H1 (cell line): ENCODE measurements at regions not wholly inside any gene's neighbourhood (a gene's known extent, or its start where the extent isn't known, plus 50 kb on each side); places are given as distances from the start of the nearest gene placed in this dataset.

Experiments
- CTCF ChIA-PET: fragments of 300-600 bp; sonication (Branson Sonifier 250); formaldehyde crosslinking; loops from one replicate; lab custom pipeline; 2021; ENCODE audit not compliant: partially characterized antibody; lab: Charles Lee
- POLR2A ChIA-PET: fragments of 300-600 bp; sonication (Branson Sonifier 250); formaldehyde crosslinking; loops from one replicate; lab custom pipeline; 2021; ENCODE audit warnings: inconsistent platforms; ENCODE audit not compliant: partially characterized antibody; lab: Charles Lee
- DNase-seq, 2 experiments: peaks; one replicate each; pipeline versions ENCODE4 v3.0.0 to v3.0.0-alpha.2; 2010 to 2022; ENCODE audit warnings: low spot score in 2 of 2, low read depth in 1 of 2, mixed read lengths in 1 of 2
- FAIRE-seq: peaks from 2 replicates; lab custom pipeline; 2011; peaks lifted over from hg19 to GRCh38; lab: Jason Lieb, UNC
- H2AFZ ChIP-seq: 2 replicates; pipeline ENCODE4 v1.8.1; 2012; ENCODE audit warnings: low read length, inconsistent platforms
- H2AK5ac ChIP-seq: 2 replicates; pipeline ENCODE4 v1.6.1; 2013; ENCODE audit warnings: low read depth, low read length
- H2BK120ac ChIP-seq: replicated peaks from 2 replicates; pipeline ENCODE3; 2013; ENCODE audit warnings: low read depth, low read length, inconsistent platforms
- H2BK12ac ChIP-seq: 2 replicates; pipeline ENCODE4 v1.6.1; 2013; ENCODE audit warnings: low read depth, low read length
- H2BK15ac ChIP-seq: 2 replicates; pipeline ENCODE4 v1.6.1; 2013; ENCODE audit warnings: low read length
- H2BK20ac ChIP-seq: 2 replicates; pipeline ENCODE4 v1.6.1; 2013; ENCODE audit warnings: low read length
- H2BK5ac ChIP-seq: 2 replicates; pipeline ENCODE4 v1.6.1; 2013; ENCODE audit warnings: low read depth, low read length
- H3K14ac ChIP-seq: 2 replicates; pipeline ENCODE4 v1.6.1; 2013; ENCODE audit warnings: inconsistent platforms; ENCODE audit not compliant: insufficient read length
- H3K18ac ChIP-seq: 2 replicates; pipeline ENCODE4 v1.6.1; 2013; ENCODE audit warnings: low read length; ENCODE audit errors: extremely low read depth
- H3K23ac ChIP-seq: 2 replicates; pipeline ENCODE4 v1.6.1; 2013; ENCODE audit warnings: inconsistent platforms; ENCODE audit not compliant: insufficient read length
- H3K23me2 ChIP-seq: 2 replicates; pipeline ENCODE4 v1.6.1; 2013; ENCODE audit warnings: low read depth, low read length
- H3K27ac ChIP-seq: 2 replicates; pipeline ENCODE4 v1.6.1; 2011; ENCODE audit warnings: low read depth, low read length, inconsistent platforms
- H3K27me3 ChIP-seq, 4 experiments: replicated peaks in 1 of 4; 1 replicate in 1 of 4; 2 replicates in 3 of 4; pipeline versions ENCODE4 v1.6.1 to v1.8.1; 2011 to 2013; ENCODE audit warnings: low read length in 3 of 4, mild to moderate bottlenecking in 3 of 4, inconsistent platforms in 2 of 4, mixed read lengths in 2 of 4, moderate library complexity in 1 of 4; ENCODE audit not compliant: control insufficient read depth in 3 of 4, insufficient read depth in 3 of 4; ENCODE audit errors: extremely low read depth in 1 of 4
- H3K36me3 ChIP-seq, 4 experiments: 2 replicates each; pipeline versions ENCODE4 v1.6.1 to v1.8.1; 2011 to 2013; ENCODE audit warnings: mild to moderate bottlenecking in 4 of 4, low read length in 3 of 4, moderate library complexity in 2 of 4, control low read depth in 1 of 4, inconsistent platforms in 1 of 4; ENCODE audit not compliant: insufficient read depth in 4 of 4, control insufficient read depth in 2 of 4
- H3K4ac ChIP-seq: replicated peaks from 2 replicates; pipeline ENCODE3; 2013; ENCODE audit warnings: low read length, low read depth, mixed read lengths, inconsistent platforms; ENCODE audit not compliant: insufficient read length
- H3K4me1 ChIP-seq, 4 experiments: replicated peaks in 1 of 4; 1 replicate in 1 of 4; 2 replicates in 3 of 4; pipeline versions ENCODE4 v1.6.1 to v1.8.1; 2011 to 2013; ENCODE audit warnings: low read length in 3 of 4, inconsistent platforms in 2 of 4, mixed read lengths in 1 of 4; ENCODE audit not compliant: insufficient read depth in 4 of 4, control insufficient read depth in 3 of 4
- H3K4me2 ChIP-seq, 2 experiments: 2 replicates each; pipeline versions ENCODE4 v1.6.1 to v1.8.1; 2011 to 2013; ENCODE audit warnings: low read depth in 2 of 2, low read length in 2 of 2, control low read depth in 1 of 2, inconsistent platforms in 1 of 2, mild to moderate bottlenecking in 1 of 2; ENCODE audit not compliant: insufficient read depth in 1 of 2
- H3K4me3 ChIP-seq, 4 experiments: fragments of 200-600, 300-600 bp in 1 of 4; sonication (generic), shearing (Covaris generic), sonication (Bioruptor Twin) in 1 of 4; 2 replicates each; pipeline versions ENCODE4 v1.5.1 to v1.8.1; 2011 to 2016; ENCODE audit warnings: low read length in 4 of 4, low read depth in 3 of 4, control low read depth in 2 of 4, inconsistent platforms in 2 of 4, mild to moderate bottlenecking in 2 of 4, mixed read lengths in 1 of 4, moderate library complexity in 1 of 4; ENCODE audit not compliant: insufficient read depth in 2 of 4; ENCODE audit errors: extremely low read depth in 1 of 4
- H3K56ac ChIP-seq: replicated peaks from 2 replicates; pipeline ENCODE3; 2013; ENCODE audit warnings: low read depth, mild to moderate bottlenecking, mixed read lengths, low read length, inconsistent platforms; ENCODE audit not compliant: insufficient read length
- H3K79me1 ChIP-seq: 2 replicates; pipeline ENCODE4 v1.6.1; 2013; ENCODE audit warnings: low read depth, low read length, control low read depth
- H3K79me2 ChIP-seq, 2 experiments: 2 replicates each; pipeline versions ENCODE4 v1.6.1 to v1.8.1; 2012 to 2013; ENCODE audit warnings: low read length in 2 of 2, mild to moderate bottlenecking in 2 of 2, inconsistent platforms in 1 of 2; ENCODE audit not compliant: insufficient read depth in 2 of 2, control insufficient read depth in 1 of 2
- H3K9ac ChIP-seq, 4 experiments: replicated peaks in 1 of 4; 1 replicate in 1 of 4; 2 replicates in 3 of 4; pipeline versions ENCODE4 v1.6.1 to v1.8.1; 2011 to 2013; ENCODE audit warnings: low read depth in 3 of 4, low read length in 3 of 4, control low read depth in 2 of 4, mild to moderate bottlenecking in 2 of 4, moderate library complexity in 2 of 4, inconsistent platforms in 1 of 4; ENCODE audit errors: extremely low read depth in 1 of 4
- H3K9me3 ChIP-seq, 2 experiments: 2 replicates each; pipeline versions ENCODE4 v1.6.1 to v1.8.1; 2012 to 2013; ENCODE audit warnings: mild to moderate bottlenecking in 2 of 2, moderate library complexity in 2 of 2, control low read depth in 1 of 2, inconsistent platforms in 1 of 2, low read depth in 1 of 2, low read length in 1 of 2, mixed read lengths in 1 of 2; ENCODE audit not compliant: insufficient read depth in 2 of 2
- H4K20me1 ChIP-seq, 2 experiments: replicated peaks in 1 of 2; 2 replicates each; pipeline versions ENCODE3 to v1.8.1; 2011 to 2013; ENCODE audit warnings: inconsistent platforms in 2 of 2, low read length in 2 of 2, mild to moderate bottlenecking in 1 of 2; ENCODE audit not compliant: insufficient read depth in 2 of 2, control insufficient read depth in 1 of 2
- H4K5ac ChIP-seq: 2 replicates; pipeline ENCODE4 v1.6.1; 2013; ENCODE audit warnings: low read length, low read depth, mixed read lengths, inconsistent platforms; ENCODE audit not compliant: insufficient read length
- H4K8ac ChIP-seq: 2 replicates; pipeline ENCODE4 v1.8.0; 2013; ENCODE audit warnings: mild to moderate bottlenecking, moderate library complexity, low read length, inconsistent platforms; ENCODE audit not compliant: insufficient read depth; ENCODE audit errors: extremely low read depth
- H4K91ac ChIP-seq: replicated peaks from 2 replicates; pipeline ENCODE3; 2013; ENCODE audit warnings: low read length, mixed read lengths, inconsistent platforms; ENCODE audit not compliant: insufficient read length
- ASH2L ChIP-seq: fragments of 200-600, 300-600 bp; sonication (generic); IDR thresholded peaks from one replicate; pipeline ENCODE4 v1.7.1; 2017; ENCODE audit warnings: low read length
- CEBPB ChIP-seq: IDR thresholded peaks from 2 replicates; pipeline ENCODE4 v1.6.1; 2012; ENCODE audit warnings: low read depth, low read length
- CTCF ChIP-seq, 3 experiments: IDR thresholded peaks; 1 replicate in 2 of 3; 2 replicates in 1 of 3; pipeline versions ENCODE4 v1.5.1 to v1.6.1; 2011; ENCODE audit warnings: low read length in 3 of 3, mild to moderate bottlenecking in 3 of 3, inconsistent platforms in 2 of 3, low read depth in 1 of 3, moderate library complexity in 1 of 3; ENCODE audit not compliant: insufficient read depth in 1 of 3; ENCODE audit errors: control extremely low read depth in 1 of 3
- EGR1 ChIP-seq: IDR thresholded peaks from 2 replicates; pipeline ENCODE4 v1.6.1; 2011; ENCODE audit warnings: low read depth, low read length, borderline replicate concordance
- NANOG ChIP-seq: IDR thresholded peaks from 2 replicates; pipeline ENCODE4 v1.6.1; 2011; ENCODE audit warnings: low read length, low read depth, mild to moderate bottlenecking, inconsistent platforms; ENCODE audit not compliant: insufficient read depth, poor library complexity, severe bottlenecking
- RBBP5 ChIP-seq: IDR thresholded peaks from 2 replicates; pipeline ENCODE4 v1.7.1; 2012; ENCODE audit warnings: low read depth, mild to moderate bottlenecking, inconsistent platforms, low read length, moderate library complexity, borderline replicate concordance
- RFX5 ChIP-seq: IDR thresholded peaks from 2 replicates; pipeline ENCODE4 v1.6.1; 2011; ENCODE audit warnings: low read depth, low read length, improper control_type of control experiment, borderline replicate concordance
- SIX5 ChIP-seq: IDR thresholded peaks from 2 replicates; pipeline ENCODE4 v1.6.1; 2011; ENCODE audit warnings: mild to moderate bottlenecking, low read depth, low read length
- ZNF274 ChIP-seq: IDR thresholded peaks from 2 replicates; pipeline ENCODE4 v1.7.0; 2012; ENCODE audit warnings: low read length, borderline replicate concordance; ENCODE audit errors: extremely low read depth
- WGBS, 2 experiments: shearing (Covaris generic) in 1 of 2; methylation state at CpG; one replicate each; pipeline versions ENCODE4 v1.1.6 to v1.1.7; 2013 to 2015; ENCODE audit warnings: low lambda C conversion rate in 2 of 2, mixed read lengths in 2 of 2, inconsistent platforms in 1 of 2, low coverage in 1 of 2, missing lambda C conversion rate in 1 of 2; ENCODE audit not compliant: insufficient replicate concordance in 2 of 2, insufficient coverage in 1 of 2, insufficient read length in 1 of 2; ENCODE audit errors: extremely low coverage in 1 of 2, missing lambda C conversion rate in 1 of 2; 5-methylcytosine and 5-hydroxymethylcytosine counted together

GRCh38 chr2:204019572-204020501 lies 83.3 kb downstream of the ICOS start:
- H4K8ac ChIP-seq, result no peak overlapping the region
- DNase-seq, result no peak
- H3K27ac ChIP-seq, result no peak overlapping the region
- no peak overlapping the region for H2AFZ ChIP-seq
- H2BK15ac ChIP-seq, result no peak overlapping the region
- ChIA-PET CTCF (interaction anchor here (1.3 kb wide), 1 partner anchor 706 kb away, joined by 3 read pairs; no protein-coding TSS in a partner anchor), POLR2A (no interaction called here)
- no peaks in the 10 kb centered on the region for H3K79me1 ChIP-seq
- no peak overlapping the region for H4K91ac ChIP-seq
- no peak overlapping the region for H3K18ac ChIP-seq
- H3K79me2 ChIP-seq, result no peaks in the 10 kb centered on the region
- no peak for FAIRE-seq
- no peak for TF ChIP-seq NANOG
- no peak for TF ChIP-seq ZNF274
- no peak for TF ChIP-seq CEBPB
- no peak for TF ChIP-seq CTCF (IDR thresholded peaks at IDR 0.05; ENCODE audit: control extremely low read depth in 1 of 3, insufficient read depth in 1 of 3, low read depth in 1 of 3, low read length in 3 of 3)
- no peak for TF ChIP-seq EGR1
- TF ChIP-seq SIX5, result no peak
- no peak for TF ChIP-seq RFX5
- TF ChIP-seq ASH2L, result no peak
- no peak for TF ChIP-seq RBBP5
- H2BK12ac ChIP-seq, result no peak overlapping the region
- H3K14ac ChIP-seq, result no peak overlapping the region
- H4K20me1 ChIP-seq, result no peaks in the 10 kb centered on the region
- no peaks in the 10 kb centered on the region for H3K23me2 ChIP-seq
- H3K27me3 ChIP-seq, result no peaks in the 10 kb centered on the region
- no peak overlapping the region for H2BK5ac ChIP-seq
- no peak overlapping the region for H3K9ac ChIP-seq
- no peak overlapping the region for H3K23ac ChIP-seq
- no peak overlapping the region for H2BK20ac ChIP-seq
- no peak overlapping the region for H3K4me2 ChIP-seq
- no peak overlapping the region for H3K4me3 ChIP-seq
- no peak overlapping the region for H2AK5ac ChIP-seq
- no peak overlapping the region for H3K56ac ChIP-seq
- H3K4ac ChIP-seq, result no peak overlapping the region
- no peaks in the 10 kb centered on the region for H3K9me3 ChIP-seq
- H3K4me1 ChIP-seq, result no peaks in the 10 kb centered on the region
- 92% methylated on average over 6 of the region's 6 CpGs; no CpG with 5 or more reads in 1 of the 2 experiments for WGBS, 2 experiments
- H4K5ac ChIP-seq, result no peak overlapping the region
- no peak overlapping the region for H2BK120ac ChIP-seq
- H3K36me3 ChIP-seq, result no peaks in the 10 kb centered on the region
